GM10266 (cell line): ENCODE measurements at regions not wholly inside any gene's neighbourhood (a gene's known extent, or its start where the extent isn't known, plus 50 kb on each side); places are given as distances from the start of the nearest gene placed in this dataset.
"Not testable (repeated sequence)": the region's sequence is repeated elsewhere in the genome, so short reads cannot be mapped to it uniquely, and the experiment has no call there.

Experiments used
- DNase-seq: peaks from one replicate; pipeline ENCODE4 v3.0.0; 2012; ENCODE audit errors: extremely low spot score
- TF ChIP-seq, protein P1 (sequence below): IDR thresholded peaks from 2 replicates; pipeline ENCODE4 v1.5.1; 2012; ENCODE audit warnings: mild to moderate bottlenecking, low read depth; ENCODE audit not compliant: control insufficient read depth, insufficient read depth; ENCODE audit errors: missing control alignments

DNA sequence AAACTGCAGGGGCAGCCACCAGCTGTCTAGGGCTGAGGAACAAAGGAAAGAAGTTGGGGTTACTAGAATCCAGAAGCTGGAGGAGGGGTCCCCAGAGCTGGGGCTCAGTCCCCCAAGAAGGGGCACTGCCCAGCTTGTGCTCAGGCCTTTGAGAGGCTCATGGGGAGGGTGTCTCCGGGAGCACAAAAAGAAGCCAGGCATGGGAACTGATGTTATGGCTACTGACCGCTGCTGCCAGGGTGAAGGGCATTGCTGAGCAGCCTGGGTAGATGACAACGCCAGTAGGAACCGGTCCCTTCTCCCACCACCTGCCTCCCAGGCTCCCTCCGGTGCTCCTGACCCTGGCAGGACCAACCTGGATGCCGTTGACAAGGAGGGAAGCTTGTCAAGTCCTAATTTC, 762.5 kb upstream of the TPTE start:
- no peak for DNase-seq
- TF ChIP-seq, protein P1, sequence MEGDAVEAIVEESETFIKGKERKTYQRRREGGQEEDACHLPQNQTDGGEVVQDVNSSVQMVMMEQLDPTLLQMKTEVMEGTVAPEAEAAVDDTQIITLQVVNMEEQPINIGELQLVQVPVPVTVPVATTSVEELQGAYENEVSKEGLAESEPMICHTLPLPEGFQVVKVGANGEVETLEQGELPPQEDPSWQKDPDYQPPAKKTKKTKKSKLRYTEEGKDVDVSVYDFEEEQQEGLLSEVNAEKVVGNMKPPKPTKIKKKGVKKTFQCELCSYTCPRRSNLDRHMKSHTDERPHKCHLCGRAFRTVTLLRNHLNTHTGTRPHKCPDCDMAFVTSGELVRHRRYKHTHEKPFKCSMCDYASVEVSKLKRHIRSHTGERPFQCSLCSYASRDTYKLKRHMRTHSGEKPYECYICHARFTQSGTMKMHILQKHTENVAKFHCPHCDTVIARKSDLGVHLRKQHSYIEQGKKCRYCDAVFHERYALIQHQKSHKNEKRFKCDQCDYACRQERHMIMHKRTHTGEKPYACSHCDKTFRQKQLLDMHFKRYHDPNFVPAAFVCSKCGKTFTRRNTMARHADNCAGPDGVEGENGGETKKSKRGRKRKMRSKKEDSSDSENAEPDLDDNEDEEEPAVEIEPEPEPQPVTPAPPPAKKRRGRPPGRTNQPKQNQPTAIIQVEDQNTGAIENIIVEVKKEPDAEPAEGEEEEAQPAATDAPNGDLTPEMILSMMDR: no peak

DNA sequence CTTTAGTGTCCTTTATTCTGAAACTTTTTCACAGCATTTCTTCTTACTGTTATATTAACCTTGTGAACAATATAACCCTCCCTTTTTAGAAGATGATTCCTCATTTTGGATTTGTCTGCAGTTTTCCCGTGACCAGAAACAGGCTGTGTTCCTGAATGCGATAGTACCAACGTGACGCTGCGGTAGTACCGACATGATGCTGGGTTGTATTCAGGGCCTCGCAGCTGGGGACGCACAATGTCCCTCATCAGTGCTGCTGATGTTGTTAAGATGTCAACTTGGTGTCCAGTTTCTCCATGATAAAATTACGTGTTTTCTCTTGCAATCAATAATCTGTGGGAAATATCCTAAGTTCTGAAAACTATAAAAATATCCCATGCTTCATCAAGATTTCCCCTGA, 761.4 kb upstream of the TPTE start:
- DNase-seq: no peak
- TF ChIP-seq, protein P1: no peak

DNA sequence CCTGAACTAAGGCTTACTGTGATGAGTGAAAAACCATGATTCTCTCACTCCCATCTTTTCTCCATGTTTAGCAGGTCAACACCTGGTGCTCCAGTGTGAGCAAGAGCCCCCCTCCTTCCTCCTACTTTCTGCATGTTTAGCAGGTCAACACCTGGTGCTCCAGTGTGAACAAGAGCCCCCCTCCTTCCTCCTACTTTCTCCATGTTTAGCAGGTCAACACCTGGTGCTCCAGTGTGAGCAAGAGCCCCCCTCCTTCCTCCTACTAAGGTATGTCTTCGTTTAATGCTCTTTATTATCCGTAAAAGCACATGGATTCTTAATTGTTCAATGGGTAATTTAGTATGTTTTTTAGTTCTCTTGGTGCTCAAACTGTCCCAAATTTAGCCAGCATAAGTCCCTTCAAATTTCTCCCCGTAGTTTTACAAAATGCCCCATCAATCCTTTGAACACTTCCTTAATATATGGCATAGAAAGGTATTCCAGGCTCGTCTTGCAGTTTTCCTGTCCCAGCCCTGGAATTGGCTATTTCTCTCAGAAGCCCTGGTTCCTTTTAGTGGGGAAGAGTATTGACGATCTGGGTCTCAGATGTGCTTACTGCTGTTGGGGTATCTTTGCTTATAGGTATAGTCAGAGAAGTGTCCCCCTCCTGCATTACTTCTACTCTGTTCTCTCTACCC, 760.8 kb upstream of the TPTE start:
- TF ChIP-seq, protein P1: no peak
- no peak for DNase-seq

DNA sequence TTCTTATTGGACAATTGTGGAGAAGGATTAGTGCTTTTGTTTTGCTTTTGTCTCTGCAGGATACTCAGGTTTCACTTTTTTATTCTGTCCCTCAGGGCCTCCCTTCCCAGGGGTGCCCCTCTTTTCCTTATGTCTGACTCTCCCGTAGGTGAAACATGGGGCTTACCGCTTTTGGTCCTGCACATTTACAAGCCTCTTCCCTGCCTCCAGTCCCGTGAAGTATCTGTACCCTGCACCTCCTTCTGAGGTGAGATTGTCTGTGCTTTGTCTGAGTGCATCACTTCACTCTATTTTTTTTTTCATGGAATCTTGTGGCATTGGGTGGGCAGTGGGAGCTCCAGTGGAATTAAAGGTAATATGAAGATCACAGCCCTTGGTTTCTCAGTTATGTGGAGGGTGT, 758.1 kb upstream of the TPTE start:
- no peak for DNase-seq
- TF ChIP-seq, protein P1: no peak

DNA sequence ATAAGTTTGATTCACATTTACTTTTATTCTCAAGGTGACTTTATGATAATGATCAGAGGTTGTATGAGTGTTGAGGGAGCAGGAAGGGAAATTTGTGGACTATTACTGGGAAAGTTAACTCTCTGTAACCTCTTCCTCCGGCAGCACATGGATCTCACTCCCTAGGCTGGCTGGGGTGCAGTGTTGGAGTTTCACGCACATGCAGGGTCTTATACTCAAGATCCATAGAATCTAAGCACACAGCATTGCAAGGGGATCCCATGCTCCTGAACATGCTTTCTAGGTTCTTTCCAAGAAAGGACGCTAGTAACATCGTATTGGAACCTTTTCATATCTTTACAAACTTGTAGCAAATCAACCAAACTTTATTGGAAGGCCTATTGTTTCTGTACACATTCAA, 757.6 kb upstream of the TPTE start:
- DNase-seq: no peak
- TF ChIP-seq, protein P1: no peak

DNA sequence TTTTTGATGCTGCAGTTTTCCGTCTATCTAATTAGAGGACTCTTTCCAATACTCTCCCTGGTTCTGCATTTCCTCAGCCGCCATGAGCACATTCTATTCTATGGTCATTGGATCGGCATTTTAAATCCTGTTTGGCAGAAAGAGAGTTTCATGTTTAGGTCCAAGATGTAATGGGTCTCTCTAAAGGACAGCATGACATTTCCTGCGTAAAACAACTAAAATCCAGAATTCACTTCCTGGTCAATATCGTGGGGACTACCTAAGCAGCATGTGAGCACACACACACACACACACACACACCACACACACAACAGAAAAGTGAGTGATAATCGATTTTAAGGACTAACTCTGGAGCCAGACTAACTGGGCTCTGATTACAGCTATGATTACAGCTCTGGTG, 757.1 kb upstream of the TPTE start:
- not testable (repeated sequence) for DNase-seq

DNA sequence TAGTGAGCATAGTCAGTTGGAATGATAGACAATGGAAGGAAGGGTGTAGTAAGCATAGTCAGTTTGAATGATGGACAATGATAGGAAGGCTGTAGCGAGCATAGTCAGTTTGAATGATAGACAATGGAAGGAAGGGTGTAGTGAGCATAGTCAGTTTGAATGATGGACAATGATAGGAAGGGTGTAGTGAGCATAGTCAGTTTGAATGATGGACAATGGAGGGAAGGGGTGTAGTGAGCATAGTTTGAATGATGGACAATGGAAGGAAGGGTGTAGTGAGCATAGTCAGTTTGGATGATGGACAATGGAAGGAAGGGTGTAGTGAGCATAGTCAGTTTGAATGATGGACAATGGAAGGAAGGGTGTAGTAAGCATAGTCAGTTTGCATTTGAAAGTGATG, 755.8 kb upstream of the TPTE start:
- DNase-seq: not testable (repeated sequence)

DNA sequence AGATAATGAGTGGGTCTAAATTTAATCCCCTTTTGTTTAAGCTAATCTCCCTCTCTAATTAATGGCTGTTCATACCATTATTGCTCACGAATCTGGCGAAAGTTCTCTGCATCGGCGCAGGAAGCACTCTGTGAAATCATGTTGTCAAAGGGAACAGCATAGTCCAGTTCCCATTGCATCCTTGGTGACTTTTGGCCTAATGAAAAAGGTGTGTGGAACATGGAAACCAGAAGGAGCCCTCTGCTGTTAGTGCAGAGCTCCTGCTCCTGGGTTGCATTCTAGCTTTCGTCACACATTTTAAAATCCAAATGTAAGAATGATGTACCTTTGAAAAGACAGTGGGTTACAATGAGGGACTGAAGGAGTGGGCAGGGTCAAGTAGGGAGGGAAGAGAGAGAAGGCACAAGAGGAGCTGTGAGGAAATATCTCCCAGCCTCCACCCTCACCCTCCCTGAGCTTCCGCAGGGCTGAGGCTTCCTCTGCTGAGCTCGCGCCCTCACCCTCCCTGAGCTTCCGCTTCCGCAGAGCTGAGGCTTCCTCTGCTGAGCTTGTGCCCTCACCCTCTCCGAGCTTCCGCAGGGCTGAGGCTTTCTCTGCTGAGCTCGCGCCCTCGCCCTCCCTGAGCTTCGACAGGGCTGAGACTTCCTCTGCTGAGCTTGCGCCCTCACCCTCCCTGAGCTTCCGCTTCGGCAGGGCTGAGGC, 754.3 kb upstream of the TPTE start:
- not testable (repeated sequence) for DNase-seq
